Glomerular endothelial cell (primary cell): ENCODE measurements at regions not wholly inside any gene's neighbourhood (a gene's known extent, or its start where the extent isn't known, plus 50 kb on each side); places are given as distances from the start of the nearest gene placed in this dataset.
"Not testable (repeated sequence)": the region's sequence is repeated elsewhere in the genome, so short reads cannot be mapped to it uniquely, and the experiment has no call there.

Source experiments
- DNase-seq: peaks from one replicate; pipeline ENCODE4 v3.0.0-alpha.2; 2011; ENCODE audit warnings: low read depth, low spot score; ENCODE audit errors: extremely low read depth

- DNase-seq = no peak
Observed at GRCh38 chr2:222351035-222351434, 52.2 kb upstream of the PAX3 start.

DNA sequence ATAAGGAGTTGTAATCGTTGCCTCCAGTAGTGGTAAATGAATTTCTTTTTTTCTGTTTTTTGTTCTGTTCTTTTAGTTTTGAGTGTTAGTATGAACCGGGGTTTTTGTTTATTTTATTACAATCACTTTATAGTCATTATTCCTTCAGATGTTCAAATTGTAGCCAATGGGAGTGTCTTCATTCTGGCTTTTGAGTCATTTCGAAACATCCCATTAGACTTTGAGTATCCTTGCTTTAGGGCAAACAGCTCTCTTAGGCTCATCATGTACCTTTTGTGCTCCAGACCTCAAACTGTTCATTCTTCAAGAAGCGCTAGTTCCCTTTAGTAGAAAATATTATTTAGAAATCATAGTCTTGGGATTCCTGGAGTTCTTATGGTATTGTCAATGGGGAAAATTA lies 54.2 kb upstream of the PAX3 start:
- DNase-seq = no peak

DNA sequence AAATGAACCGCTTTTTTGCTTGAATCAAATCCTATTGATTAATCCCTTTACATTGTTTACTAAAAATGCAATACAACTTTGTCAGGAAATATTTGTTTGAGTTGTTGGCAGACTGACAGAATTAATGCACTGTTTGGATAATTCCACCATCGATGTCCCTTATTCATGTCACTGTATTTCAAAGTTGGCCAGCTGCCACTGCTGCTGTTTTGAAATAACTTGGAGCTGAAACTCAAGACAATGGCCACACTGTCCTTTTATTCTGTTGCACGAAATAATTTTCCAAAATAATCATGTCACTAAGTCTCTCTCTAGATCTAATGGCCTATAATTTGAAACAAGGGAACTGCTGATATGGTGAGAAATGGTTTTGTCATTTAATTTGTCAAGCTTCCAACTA lies 55.2 kb upstream of the PAX3 start:
- no peak for DNase-seq

GRCh38 chr2:222355860-222356259 lies 57.1 kb upstream of the PAX3 start:
- DNase-seq = no peak

DNA sequence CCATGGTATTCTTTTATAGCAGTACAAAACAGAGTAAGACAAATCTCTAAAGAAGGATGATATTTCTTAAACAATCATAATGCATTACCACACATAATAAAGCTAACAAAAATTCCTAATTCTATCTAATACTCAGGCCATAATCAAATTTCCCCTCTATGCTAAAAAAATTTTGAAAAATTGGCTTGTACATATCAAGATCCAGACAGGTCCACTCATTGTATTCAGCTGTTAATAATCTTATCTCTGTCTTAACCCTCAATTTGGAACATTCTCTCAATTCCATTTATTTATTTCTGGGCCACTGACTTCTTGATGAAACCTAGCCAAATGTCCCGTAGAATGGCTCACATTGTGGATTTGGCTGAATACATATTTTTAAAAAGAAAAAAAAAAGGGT lies 59.1 kb upstream of the PAX3 start:
- no peak for DNase-seq

DNA sequence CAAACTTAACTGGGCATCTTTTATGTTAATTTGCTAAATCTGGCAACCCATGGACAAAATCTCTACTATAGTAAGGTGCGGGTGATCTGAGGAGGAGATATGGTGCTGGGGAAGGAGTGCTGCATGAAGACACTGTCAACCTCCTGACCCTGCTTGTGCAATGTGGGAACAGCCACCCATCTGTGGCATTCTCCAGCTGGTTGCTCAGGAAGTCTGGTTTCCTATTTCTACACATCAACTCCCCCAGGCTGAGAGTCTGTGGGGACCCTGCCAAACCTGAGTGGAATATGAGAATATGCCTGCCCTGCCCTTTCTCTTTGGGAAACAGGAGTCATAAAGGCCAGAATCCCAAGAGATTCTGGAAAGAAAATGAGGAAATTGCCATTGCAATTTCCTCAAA lies 60.1 kb upstream of the PAX3 start:
- DNase-seq = no peak

DNA sequence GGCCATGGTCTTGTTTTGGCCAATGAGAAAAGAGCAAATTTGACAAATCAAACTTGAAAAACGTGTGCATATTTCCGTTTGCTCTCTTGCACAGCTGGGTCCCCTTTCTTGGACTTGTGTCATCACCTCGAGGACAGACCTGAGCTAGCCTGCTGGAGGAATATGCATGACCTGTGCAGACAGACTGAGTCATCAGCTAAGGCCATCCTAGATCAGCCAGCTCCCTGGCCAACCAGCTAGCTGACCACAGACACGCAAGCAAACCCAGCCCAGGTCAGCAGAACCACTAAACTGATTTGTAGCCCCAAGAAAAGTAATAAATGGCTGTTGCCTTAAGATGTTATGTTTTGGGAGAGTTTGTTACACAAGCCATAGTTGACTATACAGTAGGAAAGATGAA lies 61.3 kb upstream of the PAX3 start:
- no peak for DNase-seq

GRCh38 chr2:222360997-222361396 lies 62.2 kb upstream of the PAX3 start:
- DNase-seq = no peak

DNA sequence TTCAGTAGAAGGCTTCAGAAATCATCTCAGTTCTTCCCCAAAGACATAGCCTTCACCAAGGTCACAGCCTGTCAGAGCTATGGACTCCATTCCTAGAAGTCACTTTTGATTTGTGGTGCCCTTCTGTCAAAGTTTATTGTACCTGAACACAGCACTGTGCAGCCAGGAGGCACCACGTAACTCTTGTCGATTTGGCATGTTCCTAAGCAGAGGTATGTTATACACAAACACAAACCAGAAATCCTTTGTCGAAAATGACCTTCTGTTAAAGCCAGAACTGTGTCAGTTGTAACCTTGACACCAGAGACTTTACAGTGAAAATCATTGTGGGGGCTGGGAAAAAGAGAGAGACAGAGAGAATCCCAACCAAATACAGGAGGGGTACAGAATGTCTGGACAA lies 62.6 kb upstream of the SGPP2 start:
- DNase-seq = no peak

GRCh38 chr2:222362336-222362735 lies 62.0 kb upstream of the SGPP2 start:
- no peak for DNase-seq

DNA sequence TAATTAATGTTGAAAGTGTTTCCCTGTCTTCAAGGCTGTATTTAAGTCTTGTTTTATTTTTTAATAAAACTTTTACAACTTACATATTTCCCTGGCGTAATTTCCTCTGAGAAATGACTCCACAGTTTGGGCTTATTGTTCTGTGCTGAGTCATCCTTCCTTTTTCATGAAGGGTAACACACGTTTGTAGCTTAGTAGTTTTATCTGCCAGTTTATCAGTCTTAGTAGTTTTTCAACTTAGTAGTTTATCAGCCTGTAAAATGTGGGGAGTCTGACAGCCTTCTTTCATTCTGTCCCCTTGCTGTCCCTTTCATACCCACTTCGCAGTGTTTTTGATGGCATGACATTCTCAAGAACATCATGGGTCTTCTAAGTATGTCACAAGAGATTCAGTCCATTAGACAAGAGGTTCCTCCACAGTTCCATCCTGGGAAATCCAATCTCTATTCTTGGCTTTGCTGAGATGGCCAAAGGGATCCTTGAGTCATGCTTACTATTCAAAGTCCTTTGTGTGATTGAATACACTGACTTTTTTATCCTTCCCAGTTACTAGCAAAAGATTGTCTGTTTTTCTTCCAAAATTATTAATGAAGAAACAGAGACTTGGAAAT lies 60.0 kb upstream of the SGPP2 start:
- peak; percentile 83 for DNase-seq

- DNase-seq = not testable (repeated sequence)
Observed at GRCh38 chr2:222368280-222368679, 56.1 kb upstream of the SGPP2 start.

GRCh38 chr2:222372993-222373392 lies 51.4 kb upstream of the SGPP2 start:
- DNase-seq = no peak
